OCI-LY7 (cell line): ENCODE measurements at regions not wholly inside any gene's neighbourhood (a gene's known extent, or its start where the extent isn't known, plus 50 kb on each side); places are given as distances from the start of the nearest gene placed in this dataset.

ENCODE experiments used
- EZH2phosphoT487 ChIP-seq: fragments of 200-600 bp; sonication (generic); IDR thresholded peaks from 2 replicates; pipeline ENCODE4 v1.6.1; 2018; ENCODE audit warnings: low read depth, borderline replicate concordance, mild to moderate bottlenecking, mixed run types, antibody characterized with exemption, low read length, moderate library complexity, mixed read lengths
- TF ChIP-seq, protein P1 (sequence below): fragments of 200-600 bp; sonication (generic); conservative IDR thresholded peaks from 2 replicates; pipeline ENCODE4 v1.5.1; 2014; ENCODE audit warnings: mild to moderate bottlenecking, antibody characterized with exemption, low read length, moderate library complexity, mixed read lengths

DNA sequence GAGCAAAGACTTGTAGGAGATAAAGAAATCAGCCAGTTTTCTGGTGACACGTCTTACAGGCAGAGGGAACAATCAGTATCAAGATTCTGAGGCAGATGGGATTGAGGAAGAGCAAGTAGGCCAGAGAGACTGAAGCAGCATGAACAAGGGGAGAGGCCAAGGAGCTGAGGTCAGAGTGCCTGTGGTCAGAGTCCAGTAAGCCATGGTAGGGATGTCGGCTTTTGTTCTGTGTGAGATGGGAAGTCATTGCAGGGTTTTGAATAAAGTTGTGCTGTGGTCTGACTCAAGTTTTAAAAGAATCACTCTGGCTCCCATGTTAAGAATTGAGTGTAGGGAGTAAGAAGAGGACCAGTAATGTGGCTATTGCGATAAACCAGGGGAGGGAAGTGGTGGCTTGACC is 85.9 kb upstream of the IVNS1ABP start:
- TF ChIP-seq, protein P1, sequence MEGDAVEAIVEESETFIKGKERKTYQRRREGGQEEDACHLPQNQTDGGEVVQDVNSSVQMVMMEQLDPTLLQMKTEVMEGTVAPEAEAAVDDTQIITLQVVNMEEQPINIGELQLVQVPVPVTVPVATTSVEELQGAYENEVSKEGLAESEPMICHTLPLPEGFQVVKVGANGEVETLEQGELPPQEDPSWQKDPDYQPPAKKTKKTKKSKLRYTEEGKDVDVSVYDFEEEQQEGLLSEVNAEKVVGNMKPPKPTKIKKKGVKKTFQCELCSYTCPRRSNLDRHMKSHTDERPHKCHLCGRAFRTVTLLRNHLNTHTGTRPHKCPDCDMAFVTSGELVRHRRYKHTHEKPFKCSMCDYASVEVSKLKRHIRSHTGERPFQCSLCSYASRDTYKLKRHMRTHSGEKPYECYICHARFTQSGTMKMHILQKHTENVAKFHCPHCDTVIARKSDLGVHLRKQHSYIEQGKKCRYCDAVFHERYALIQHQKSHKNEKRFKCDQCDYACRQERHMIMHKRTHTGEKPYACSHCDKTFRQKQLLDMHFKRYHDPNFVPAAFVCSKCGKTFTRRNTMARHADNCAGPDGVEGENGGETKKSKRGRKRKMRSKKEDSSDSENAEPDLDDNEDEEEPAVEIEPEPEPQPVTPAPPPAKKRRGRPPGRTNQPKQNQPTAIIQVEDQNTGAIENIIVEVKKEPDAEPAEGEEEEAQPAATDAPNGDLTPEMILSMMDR: no peak
- TF ChIP-seq EZH2phosphoT487: no peak
